SK-N-MC (cell line): ENCODE measurements at regions not wholly inside any gene's neighbourhood (a gene's known extent, or its start where the extent isn't known, plus 50 kb on each side); places are given as distances from the start of the nearest gene placed in this dataset.

Source experiments
- EZH2 ChIP-seq: fragments of 200-600 bp; sonication (generic); IDR thresholded peaks from one replicate; pipeline ENCODE4 v1.6.1; 2017; ENCODE audit warnings: antibody characterized with exemption
- FOXP2 ChIP-seq: optimal IDR thresholded peaks from 2 replicates; pipeline ENCODE3; 2011; ENCODE audit warnings: mild to moderate bottlenecking, moderate library complexity; ENCODE audit not compliant: insufficient read depth; ENCODE audit errors: extremely low read length, control extremely low read depth
- POLR2AphosphoS5 ChIP-seq: IDR thresholded peaks from 2 replicates; pipeline ENCODE4 v1.6.1; 2012; ENCODE audit warnings: mild to moderate bottlenecking, low read depth, low read length, borderline replicate concordance

DNA sequence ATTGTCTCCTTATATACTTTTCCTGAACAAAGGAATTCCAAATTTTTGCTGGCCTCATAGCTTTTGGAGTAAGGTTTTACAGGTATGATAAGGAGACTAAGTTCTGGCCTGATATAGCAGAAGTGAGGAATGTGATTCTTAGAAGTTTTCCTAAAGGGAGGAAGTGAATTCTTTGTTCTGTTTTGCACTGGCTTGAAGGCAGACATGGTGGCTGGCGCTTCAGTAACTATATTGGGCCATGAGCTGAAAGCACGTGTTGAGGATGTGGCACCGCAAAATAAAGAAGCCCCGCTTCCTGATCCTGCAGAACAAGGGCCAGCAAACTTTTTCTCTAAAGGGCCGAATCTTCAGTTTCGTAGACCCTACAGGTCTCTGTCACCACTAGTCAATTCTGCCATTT lies 224.2 kb downstream of the SNX18 start:
- TF ChIP-seq POLR2AphosphoS5 (no peak), EZH2 (no peak), FOXP2 (no peak)
